ENCODE measurements at regions not wholly inside any gene's neighbourhood (a gene's known extent, or its start where the extent isn't known, plus 50 kb on each side); places are given as distances from the start of the nearest gene placed in this dataset.

DNA sequence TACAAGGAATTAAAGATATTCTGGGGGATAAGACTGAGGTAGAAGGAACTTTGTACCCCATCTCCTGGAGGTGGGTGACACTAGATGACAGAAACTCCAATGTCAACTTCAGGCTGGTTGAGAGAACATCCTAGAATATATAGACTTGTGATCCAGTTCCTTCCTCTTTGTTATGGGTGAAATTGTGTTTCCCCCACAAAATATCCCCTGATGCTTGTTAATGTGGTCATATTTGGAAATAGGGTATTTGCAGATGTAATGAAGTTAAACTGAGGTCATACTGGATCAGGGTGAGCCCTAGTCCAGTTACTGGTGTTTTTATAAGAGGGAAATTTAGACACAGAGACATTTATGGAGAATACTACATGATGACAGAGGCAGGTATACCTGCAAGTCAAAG lies 114.0 kb upstream of the NAMPT start:
- no peak for TF ChIP-seq POLR2AphosphoS5 (IDR thresholded peaks at IDR 0.05)
- TF ChIP-seq, protein P1, sequence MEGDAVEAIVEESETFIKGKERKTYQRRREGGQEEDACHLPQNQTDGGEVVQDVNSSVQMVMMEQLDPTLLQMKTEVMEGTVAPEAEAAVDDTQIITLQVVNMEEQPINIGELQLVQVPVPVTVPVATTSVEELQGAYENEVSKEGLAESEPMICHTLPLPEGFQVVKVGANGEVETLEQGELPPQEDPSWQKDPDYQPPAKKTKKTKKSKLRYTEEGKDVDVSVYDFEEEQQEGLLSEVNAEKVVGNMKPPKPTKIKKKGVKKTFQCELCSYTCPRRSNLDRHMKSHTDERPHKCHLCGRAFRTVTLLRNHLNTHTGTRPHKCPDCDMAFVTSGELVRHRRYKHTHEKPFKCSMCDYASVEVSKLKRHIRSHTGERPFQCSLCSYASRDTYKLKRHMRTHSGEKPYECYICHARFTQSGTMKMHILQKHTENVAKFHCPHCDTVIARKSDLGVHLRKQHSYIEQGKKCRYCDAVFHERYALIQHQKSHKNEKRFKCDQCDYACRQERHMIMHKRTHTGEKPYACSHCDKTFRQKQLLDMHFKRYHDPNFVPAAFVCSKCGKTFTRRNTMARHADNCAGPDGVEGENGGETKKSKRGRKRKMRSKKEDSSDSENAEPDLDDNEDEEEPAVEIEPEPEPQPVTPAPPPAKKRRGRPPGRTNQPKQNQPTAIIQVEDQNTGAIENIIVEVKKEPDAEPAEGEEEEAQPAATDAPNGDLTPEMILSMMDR (IDR thresholded peaks at IDR 0.05 in 8 of 11, conservative IDR thresholded peaks at IDR 0.05 in 3 of 11): no peak

All from spleen (tissue), 7 donors.